DMS114 treated with DMSO at 0.1 percent for 48 hours (cell line): ENCODE measurements at regions not wholly inside any gene's neighbourhood (a gene's known extent, or its start where the extent isn't known, plus 50 kb on each side); places are given as distances from the start of the nearest gene placed in this dataset.
A peak's percentile ranks its signal among the peaks of the same experiment; 100 is the strongest.
"Not testable (repeated sequence)": the region's sequence is repeated elsewhere in the genome, so short reads cannot be mapped to it uniquely, and the experiment has no call there.

Source experiments
- DNase-seq: peaks from one replicate; lab custom pipeline; 2025; ENCODE audit not compliant: unreplicated experiment; lab: John Stamatoyannopoulos, UW

DNA sequence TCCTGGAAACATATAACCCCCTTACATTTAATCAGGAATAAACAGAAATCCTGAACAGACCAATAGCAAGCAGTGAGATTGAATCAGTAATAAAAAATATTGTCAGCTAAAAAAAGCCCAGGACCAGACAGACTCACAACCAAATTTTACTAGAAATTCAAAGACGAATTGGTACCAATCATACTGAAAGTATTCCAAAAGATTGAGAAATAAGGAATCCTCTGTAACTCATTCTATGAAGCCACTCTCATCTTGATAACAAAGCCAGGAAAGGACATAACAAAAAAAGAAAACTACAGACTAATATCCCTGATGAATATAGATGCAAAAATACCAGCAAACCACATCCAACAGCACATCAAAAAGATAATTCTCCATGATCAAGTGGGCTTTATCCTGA, 714.0 kb downstream of the SEMA5A start:
- DNase-seq, result no peak

DNA sequence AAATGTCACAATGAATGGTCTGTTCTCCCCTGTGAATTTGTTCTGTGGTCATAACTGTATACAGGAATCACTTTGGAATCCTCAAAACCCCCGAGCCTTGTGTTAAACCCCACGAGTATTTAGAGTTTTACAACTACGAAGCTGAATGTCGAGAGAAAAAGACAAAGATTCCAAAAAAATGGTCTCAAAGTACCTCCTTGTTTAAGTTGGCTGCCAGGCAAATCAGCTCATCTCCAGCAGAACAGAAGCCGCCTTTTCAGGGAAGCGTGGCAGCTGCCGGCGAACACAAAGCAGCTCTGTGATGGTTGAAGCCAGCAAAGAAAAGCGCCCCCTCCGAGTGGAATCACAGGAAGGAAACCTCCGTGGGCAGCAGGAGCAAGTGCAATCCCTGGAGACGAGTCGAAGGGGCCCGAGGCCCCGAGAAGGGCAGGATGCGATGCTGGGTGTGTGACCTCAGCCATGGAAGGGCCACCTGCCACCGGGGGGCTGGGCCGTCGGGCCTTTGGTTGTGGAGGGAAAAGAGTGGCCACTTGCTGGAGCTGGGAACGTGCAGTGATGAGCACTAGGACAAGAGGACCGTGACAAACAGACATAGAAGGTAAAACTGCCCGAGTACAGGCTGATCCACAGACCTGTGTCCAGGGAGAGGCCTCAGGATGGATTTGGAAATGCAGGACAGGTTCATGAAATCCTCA, 706.4 kb downstream of the SEMA5A start:
- no peak for DNase-seq

DNA sequence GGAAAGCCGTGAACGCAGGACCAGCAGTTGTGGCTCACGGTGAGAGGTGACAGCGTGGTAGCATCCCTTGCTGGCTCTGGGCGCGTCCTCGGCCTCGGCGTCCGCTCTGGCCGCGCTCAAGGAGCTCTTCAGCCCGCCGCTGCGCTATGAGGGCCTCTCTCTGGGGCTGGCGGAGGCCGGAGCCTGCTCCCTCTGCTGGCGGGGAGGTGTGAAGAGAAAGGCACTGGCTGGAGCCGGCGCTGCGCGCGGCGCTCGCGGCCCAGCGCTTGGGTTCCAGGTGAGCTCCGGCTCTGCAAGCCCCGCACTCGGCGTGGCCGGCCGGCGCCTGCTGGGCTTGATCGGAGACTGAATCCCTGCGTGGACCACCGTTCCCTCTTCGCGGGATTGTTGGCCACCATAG, 705.6 kb downstream of the SEMA5A start:
- no peak for DNase-seq

DNA sequence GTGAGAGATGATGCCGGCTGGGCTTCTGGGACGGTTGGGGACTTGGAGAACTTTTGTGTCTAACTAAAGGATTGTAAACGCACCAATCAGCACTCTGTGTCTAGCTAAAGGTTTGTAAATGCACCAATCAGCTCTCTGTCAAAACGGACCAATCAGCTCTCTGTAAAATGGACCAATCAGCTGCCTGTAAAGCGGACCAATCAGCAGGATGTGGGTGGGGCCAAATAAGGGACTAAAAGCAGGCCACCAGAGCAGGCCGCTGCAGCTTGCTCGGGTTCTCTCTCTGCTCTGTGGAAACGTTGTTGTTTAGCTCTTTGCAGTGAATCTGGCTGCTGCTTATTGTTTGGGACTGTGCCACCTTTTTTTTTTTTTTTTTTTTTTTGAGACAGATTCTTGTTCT, 705.1 kb downstream of the SEMA5A start:
- not testable (repeated sequence) for DNase-seq

DNA sequence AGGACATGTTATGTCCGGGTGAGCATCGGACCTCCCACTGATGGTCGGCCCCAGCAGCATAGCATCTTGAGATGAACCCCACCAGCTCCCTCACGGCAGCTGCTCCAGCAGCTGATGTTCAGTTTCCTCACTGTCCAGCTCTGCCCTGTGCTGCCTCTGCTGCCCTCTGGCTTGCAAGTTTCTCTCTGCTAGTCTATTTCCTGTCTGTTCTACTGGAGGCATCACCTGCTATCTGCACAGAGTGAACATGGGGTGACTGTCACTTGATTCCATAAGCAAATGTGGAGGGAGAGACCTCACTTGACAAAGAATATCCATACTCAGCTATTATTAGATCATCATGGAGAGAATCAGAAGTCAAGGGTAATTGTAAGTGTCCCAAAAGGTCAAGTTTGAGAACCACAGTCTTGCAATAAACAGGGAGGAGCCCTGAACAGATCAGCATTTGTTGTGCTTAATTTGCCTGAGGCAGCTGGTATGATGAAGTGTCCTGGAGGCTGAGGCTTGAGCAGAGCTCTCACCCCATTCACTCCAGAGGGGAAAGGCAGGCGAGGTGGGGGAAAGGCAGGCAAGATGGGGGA, 702.8 kb downstream of the SEMA5A start:
- no peak for DNase-seq

DNA sequence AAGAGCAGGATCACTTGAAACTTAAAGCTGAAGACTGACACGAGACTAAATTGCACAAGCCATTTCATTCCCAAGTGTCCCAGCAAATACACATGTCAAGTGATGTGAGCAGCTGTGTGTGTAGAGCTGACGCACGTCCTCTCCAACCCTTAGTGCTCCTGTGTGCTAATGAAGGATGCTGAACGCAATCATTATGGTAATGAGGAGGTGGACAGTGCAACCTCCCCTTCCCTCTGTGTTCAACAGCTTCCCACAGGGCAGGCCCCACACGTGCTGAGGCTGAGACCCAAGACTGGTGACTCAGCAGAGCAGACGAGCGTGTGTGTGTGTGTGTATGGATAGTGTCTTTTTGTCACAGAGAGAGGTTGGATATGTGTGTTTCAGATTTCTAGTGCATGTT, 702.1 kb downstream of the SEMA5A start:
- DNase-seq, result no peak

DNA sequence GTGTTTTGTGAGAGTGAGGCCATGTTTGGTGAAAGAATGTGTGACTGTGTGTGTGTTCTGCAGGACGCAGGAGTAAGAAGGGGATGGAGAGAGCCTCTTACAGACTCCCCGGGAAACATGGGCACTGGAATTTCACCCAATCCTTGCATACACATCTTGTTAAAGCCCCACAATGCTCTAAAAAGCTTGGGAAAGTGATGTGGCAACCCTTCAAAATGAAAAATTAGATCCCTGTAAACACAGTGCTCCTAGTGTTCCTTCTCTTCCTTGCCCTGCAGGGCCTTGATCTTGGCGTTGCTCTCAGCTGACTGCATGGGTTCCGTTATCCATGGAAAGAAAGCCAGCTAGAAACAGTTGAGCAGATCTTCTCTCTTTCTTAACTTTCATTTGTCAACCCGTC, 701.7 kb downstream of the SEMA5A start:
- no peak for DNase-seq

DNA sequence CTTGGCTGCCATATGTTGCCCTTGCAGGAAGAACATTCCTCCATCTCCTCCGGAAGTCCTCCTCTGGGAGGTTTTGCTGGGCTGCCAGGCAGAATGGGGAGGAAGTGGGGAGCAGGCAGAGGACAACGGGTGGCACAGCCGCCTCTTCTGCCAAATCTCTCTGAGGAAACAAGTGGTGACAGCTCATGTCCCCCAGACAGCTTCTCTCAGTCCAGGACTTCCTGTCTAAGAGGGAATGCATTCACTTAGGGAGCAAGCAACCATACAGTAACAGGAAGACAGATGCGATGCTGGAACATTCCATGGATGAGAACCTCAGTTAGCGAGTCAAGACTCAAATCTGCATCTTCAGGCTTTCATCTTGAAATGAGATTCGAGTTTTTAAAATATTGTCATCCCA, 701.0 kb downstream of the SEMA5A start:
- DNase-seq, result no peak

DNA sequence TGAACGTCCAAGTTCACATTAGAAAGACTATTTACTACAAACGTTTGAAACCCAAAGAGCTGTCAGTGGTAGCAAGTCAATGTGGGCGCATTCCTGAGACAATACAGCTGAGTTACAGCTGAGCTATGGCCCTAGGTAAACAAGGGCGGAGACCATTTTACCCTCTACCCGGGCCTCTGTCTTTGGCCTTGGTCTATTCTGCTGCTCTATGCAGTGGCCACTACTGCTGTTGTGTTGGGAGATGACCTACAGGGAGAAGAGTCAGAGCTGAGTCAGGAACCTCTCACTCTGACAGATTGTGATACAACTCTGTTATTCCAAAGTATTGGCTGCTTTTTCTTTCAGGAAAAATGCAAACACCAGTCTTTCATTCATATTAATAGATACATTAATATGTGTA, 700.6 kb downstream of the SEMA5A start:
- DNase-seq, result no peak

DNA sequence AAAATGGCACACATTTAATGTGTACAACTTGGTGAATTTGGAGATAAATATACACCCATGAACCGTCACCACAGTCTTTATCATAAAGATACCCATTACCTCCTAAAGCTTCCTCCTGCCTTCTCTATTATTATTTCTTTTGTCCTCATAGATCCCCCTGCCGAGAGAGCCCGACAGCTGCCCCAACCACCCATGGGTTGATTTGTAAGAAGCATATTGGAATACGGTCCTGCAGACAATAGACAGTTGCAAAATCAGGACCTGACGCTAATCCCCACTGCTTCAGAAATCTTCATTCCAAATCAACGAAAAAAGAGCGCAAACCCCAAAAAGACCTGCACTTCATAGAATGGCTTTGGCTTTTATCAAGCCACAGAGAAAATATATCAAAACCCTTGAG, 697.5 kb downstream of the SEMA5A start:
- no peak for DNase-seq

DNA sequence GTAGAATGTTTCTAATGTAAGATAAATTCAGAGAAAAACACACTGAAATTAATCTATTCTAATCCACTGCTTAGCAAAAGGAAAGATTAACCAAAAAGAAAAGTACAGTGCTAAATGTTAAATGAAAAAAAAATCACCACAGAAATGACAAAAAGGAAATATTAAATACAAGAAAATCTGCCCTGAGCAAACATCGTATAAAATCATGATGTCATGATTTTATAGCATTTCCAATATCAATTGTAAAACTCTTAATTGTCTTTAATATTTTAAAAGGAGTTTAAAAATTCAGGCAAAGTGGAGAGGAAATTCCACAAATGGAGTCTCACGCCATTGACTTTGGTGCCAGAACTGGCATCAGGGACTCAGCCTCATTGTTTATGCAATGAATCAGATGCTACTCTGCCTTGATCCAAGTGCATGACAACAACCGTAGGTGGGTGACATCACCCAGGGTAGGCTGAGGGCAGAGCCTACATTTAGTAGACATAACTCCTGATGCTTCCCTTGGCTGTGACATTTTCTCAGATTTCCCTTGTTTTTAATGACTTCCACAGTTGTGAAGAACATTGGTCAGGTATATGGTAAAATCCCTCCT, 696.8 kb downstream of the SEMA5A start:
- DNase-seq, result no peak

DNA sequence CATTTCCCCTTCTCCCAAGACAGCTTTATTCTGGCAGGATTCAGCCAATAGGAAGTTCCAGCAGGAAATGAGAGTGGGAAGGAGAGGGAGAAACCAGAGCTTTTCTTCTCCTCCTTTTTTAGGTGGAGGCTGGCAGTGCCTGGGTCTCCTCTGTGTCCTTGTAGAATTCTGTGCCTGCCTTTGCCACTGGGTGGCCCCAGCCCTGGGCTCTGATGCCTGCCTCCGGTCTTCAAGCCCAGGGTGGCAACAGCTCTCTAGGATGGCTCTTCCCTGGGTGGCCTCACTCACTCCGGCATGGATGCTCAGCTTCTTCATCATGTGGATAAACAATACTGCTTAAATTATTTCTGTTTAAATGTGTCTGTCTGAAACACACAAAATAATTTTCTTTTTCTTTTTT, 694.8 kb downstream of the SEMA5A start:
- no peak for DNase-seq

DNA sequence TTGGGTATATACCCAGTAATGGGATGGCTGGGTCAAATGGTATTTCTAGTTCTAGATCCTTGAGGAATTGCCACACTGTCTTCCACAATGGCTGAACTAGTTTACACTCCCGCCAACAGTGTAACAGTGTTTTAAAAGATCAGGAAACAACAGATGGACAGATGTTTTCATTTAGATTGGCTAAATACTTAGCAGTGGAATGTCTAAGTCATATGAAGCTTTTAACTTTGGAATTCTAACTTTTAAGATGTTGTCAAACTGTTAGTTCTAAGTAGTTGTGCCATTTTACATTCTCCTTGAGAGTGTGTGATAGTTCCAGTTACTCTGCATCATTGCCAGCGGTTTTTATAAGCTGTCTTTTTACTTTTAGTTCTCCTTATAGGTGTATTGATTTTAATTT, 688.8 kb downstream of the SEMA5A start:
- no peak for DNase-seq

DNA sequence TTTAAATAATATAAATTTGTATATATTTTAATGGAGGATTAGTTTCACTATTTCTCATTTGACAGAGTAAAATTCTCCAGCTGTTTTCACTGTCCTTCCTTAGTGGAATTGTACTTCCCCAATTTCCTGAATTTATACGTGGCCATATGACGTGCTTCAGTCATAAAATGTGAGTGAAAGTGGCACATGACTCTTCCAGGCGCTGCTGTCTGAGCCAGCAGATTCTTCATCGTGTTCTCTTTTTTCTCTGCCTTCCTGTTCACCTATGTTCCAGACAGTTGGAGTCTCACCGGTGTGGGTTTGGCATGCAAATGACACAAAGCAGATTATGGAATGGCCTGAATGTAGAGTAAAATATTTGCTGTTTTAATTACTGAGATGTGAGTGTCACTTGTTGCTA, 684.1 kb downstream of the SEMA5A start:
- DNase-seq, result no peak

DNA sequence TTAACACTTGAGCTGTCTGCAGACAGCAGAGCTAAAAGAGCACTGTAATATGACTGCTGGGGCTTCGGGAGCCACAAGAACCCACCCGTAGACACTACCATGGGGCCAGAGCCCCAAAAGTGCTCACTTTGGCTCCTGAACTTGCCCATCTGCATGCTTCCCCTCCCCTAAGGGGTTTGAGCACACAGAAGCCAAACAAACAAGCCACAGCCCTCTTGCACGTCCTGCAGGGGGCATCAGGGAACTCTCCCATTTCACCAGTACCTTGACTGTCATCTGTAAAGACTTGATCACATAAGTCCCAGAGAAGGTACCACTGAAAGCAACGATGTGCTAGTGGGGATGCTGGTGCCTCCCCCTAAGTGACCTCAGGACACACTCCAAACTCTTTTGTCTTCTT, 681.8 kb downstream of the SEMA5A start:
- DNase-seq, result peak; percentile 3

DNA sequence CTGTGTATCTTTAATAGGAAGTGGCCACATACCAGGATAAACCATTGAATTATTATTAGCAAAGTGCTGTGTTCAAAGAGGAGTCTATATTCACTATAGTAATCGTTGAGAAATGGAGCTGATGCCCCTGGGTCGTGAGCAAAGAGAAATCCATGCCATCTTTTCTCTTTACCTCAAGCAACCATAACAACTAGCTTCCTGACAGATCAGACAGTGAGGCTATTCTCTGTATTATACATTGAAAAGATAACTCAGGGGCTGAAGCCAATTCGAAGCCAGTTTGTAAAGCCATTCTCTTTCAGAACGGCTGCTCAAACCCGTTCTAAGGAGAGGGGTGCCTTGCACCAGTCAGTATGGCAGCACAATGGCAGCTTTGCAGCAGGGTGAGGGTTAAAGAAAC, 680.6 kb downstream of the SEMA5A start:
- no peak for DNase-seq

DNA sequence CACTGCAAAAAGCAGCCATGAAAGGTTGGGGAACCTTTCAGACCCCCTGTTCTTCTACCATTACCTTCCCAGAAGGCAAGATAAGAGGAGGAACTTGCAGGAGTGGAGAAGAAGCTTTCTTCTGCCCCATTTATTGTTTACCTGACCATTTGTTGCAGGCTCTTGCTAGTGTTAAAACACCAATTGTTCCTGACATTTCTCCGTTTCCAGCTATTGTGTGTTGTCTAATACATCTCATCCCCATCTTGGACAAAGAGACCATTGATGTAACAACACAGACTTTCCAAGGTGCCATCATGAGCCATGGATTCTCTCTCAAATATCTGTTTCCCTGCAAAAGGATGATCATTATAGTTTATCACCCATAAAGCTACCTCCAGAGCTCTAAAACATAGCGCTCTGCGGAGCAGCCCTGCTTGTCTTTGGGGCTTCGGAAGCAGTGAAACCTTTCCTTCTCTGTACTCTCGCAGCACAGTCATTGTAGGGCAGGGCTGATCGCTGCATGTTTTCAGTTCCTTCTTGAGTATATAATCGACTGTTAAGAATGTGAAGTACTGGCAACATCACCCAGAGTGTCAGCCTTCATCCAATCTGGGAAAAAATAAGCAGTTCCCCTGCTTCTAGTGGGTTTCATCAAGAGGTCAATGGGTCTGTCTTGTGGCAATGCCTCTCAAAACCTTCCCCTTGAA, 680.0 kb downstream of the SEMA5A start:
- no peak for DNase-seq

DNA sequence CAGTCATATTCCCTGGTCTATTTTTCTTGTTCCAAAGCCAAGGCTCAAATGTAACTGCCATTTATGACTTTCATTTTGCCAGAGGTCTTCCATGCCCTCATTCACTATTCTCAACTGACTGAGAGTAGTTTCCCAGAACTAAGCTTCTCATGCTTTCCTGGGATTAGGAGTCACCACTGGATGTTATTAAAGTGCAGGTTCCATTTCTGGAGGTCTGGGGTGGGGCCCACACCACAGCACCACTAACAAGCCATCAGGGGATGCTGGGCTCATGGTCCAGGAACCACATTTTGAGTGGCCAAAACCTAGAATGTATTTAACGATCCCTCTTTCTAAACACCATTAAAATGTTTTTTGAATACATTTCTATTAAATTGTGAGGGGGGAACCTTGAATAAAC, 677.6 kb downstream of the SEMA5A start:
- DNase-seq, result no peak

DNA sequence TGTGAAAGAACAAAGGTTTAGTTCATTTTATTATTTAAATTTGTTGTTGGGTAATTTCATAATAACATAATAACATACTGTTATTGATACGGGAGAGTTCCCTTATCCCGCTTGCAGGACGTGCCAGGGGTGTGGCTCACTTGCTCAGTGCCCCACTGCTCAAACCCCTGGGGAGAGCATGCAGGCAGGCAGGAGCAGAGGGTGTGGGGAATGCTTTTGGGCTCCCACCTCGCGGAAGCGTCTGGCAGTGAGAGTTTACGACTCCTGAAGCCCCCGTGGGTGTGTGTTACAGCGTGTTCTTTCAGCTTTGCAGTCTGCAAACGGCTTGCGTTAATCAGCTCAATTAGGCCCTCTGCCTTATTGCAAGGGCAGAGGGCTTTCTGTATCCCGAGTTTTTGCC, 675.9 kb downstream of the SEMA5A start:
- no peak for DNase-seq

DNA sequence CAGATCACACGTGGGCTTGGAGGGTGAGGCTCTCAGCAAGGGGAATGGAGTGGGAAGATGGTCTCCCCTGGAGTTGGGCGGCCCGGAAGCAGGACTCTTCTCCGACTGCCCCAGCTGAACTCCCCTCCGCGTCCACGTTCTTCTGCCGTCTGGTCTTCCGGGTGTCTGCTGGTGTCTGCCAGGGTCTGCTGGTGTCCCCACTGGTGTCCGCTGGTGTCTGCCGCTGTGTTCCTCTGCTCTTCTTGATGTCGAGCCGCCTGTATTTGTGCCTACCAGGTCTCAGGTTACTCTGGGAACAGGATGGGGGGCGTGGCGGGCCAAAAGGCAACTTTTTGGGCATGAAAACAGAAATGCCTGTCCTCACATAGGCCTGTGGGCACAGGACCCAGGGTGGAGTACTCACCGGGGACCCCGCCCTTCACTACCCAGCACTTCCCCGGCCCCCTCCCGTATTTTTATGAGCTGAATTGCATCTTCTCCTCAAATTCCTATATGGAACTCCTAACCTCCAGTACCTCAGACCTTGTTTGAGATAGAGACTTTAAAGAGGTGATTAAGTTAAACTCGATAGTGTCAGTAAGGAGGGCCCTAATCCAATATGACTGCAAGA, 675.4 kb downstream of the SEMA5A start:
- no peak for DNase-seq

DNA sequence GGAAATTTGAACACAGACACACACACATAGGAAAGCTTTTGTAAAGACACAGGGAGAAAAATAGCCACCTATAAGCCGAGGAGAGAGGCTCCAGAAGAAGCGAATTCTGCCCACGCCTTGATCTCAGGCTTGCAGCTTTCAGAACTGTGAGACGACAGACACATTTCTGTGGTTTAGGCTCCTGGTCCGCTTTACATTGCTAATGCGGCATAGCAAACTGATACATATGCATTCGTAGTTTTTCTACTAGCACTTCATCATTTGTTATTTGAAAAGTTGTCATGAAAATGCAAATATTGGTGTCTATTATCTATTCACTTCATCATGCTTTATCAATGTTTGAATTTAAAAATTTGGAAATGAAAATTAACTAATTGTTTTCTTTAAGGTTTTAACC, 674.9 kb downstream of the SEMA5A start:
- no peak for DNase-seq

DNA sequence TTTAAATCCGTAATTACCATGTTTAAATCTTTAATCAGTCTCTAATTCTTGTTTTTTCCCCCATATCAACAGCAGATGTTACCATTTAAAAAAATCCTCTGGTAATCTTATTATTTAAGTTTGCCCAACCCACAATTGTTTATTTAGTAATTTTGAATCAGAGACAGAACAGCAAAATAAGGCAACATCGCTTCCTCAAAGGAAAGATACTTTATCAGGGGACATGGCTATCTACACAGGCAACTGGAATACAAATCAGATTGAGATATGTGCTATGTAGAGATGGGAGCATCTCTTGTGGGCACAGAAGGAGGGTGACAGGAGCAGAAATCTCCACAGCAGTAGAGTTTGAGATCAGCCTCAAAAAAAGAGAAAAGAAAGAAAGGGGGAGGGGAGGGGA, 674.4 kb downstream of the SEMA5A start:
- DNase-seq, result no peak
